AG04449 (cell line): ENCODE measurements at regions not wholly inside any gene's neighbourhood (a gene's known extent, or its start where the extent isn't known, plus 50 kb on each side); places are given as distances from the start of the nearest gene placed in this dataset.

Source experiments
- CTCF ChIA-PET: fragments of 350-600 bp; formaldehyde crosslinking; extraction: SDS; loops from one replicate; lab custom pipeline; 2021; ENCODE audit warnings: antibody characterized with exemption; lab: Yijun Ruan, JAX
- POLR2A ChIA-PET: fragments of 400-600, 350-600 bp; formaldehyde crosslinking; extraction: SDS; loops from one replicate; lab custom pipeline; 2020; ENCODE audit warnings: antibody characterized with exemption, inconsistent platforms; lab: Yijun Ruan, JAX
- DNase-seq: peaks from one replicate; pipeline ENCODE4 v3.0.0-alpha.2; 2010; ENCODE audit warnings: low read depth, low spot score
- H3K4me3 ChIP-seq: 2 replicates; pipeline ENCODE4 v1.5.1; 2011; ENCODE audit warnings: low read depth, mild to moderate bottlenecking, control low read depth, low read length
- TF ChIP-seq, protein P1 (sequence below): IDR thresholded peaks from one replicate; pipeline ENCODE4 v1.5.1; 2011; ENCODE audit warnings: mild to moderate bottlenecking, moderate library complexity, low read length, control low read depth, inconsistent platforms; ENCODE audit not compliant: insufficient read depth; ENCODE audit errors: missing control alignments

DNA sequence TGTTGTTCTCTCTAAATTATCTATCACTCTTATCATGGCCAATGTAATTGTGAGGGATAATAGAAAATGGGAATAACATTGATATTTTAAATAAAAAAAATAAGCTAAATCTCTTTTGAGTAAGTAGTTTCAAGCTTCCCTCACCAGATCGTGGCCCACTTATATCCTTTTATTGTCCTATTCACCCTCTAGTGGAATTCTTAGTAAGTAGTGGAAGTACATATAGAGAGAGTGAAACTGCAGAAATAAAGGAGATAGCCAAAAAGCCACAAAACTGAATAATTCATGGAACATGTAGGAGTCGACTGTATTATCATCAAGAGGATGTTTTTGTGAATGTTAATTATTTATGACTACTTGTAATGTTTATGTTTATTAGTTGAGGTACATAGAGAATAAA lies 66.1 kb upstream of the DTNA start:
- POLR2A ChIA-PET, result no interaction called here
- TF ChIP-seq, protein P1, sequence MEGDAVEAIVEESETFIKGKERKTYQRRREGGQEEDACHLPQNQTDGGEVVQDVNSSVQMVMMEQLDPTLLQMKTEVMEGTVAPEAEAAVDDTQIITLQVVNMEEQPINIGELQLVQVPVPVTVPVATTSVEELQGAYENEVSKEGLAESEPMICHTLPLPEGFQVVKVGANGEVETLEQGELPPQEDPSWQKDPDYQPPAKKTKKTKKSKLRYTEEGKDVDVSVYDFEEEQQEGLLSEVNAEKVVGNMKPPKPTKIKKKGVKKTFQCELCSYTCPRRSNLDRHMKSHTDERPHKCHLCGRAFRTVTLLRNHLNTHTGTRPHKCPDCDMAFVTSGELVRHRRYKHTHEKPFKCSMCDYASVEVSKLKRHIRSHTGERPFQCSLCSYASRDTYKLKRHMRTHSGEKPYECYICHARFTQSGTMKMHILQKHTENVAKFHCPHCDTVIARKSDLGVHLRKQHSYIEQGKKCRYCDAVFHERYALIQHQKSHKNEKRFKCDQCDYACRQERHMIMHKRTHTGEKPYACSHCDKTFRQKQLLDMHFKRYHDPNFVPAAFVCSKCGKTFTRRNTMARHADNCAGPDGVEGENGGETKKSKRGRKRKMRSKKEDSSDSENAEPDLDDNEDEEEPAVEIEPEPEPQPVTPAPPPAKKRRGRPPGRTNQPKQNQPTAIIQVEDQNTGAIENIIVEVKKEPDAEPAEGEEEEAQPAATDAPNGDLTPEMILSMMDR, result no peak
- CTCF ChIA-PET, result interaction anchor here (0.8 to 3.8 kb wide), 4 partner anchors 17 to 522 kb away, joined by 3 to 17 read pairs (median 4); no protein-coding TSS in a partner anchor
- no peak for DNase-seq
- no peak overlapping the region for H3K4me3 ChIP-seq

DNA sequence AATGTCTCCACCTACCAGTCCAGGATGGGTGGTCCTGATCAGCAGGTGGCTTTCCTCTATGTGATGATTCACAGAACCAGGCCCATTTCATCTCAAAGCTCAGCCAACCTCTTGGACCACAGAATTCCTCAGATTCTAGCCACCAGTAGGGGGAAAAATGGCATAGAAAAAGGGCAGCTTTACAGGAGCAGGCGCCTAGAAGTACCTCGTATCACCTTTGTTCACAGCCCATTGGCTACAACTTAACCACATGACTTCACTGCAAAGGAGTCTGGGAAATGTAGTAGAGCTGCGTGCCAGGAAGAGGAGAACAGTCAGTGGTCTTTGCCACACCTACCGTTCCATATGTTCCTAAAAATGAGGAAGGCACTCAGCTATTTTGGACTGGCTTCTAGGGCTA lies 62.8 kb upstream of the DTNA start:
- TF ChIP-seq, protein P1, result no peak
- ChIA-PET CTCF (interaction anchor here (1.9 kb wide), 1 partner anchor 162 kb away, joined by 4 read pairs; no protein-coding TSS in a partner anchor), POLR2A (no interaction called here)
- no peak for DNase-seq
- no peak overlapping the region for H3K4me3 ChIP-seq

DNA sequence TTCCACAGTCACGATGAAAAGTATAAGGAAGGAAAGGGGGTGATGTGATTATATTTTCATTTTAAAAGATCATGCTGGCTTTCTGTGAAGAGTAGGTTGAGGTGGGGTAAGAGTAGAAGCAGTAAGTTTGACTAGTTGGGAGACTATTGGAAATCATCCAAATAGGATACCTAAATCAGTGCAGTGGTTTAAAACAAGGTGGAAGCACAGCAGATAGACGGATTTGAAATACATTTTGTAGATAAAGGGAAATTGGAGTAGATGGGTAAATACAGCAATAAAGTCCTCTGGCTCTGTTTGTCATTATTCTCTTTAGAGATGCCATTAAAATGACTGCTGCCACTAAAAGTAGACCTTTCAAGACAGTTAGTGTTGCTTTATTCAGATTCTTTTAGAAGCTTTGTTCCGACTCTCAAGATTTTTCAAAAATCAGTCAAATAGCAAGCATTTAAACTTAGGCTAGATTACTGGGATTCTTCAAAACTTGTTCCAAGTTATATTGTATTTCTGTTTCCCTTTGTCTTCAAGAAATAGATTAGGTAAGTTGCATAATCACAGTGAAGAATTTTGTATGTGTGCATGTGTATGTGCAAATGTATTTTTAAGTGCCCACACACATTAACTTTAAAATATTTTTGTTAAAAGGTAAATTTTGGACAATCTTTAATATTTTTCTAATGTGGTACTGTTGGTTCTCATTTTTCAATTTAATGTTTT lies 61.7 kb upstream of the DTNA start:
- POLR2A ChIA-PET, result no interaction called here
- CTCF ChIA-PET, result interaction anchor here (1.0 to 1.9 kb wide), 3 partner anchors 13 to 526 kb away, joined by 3 to 4 read pairs (median 4); no protein-coding TSS in a partner anchor
- DNase-seq, result no peak
- TF ChIP-seq, protein P1, result no peak
- no peak overlapping the region for H3K4me3 ChIP-seq

DNA sequence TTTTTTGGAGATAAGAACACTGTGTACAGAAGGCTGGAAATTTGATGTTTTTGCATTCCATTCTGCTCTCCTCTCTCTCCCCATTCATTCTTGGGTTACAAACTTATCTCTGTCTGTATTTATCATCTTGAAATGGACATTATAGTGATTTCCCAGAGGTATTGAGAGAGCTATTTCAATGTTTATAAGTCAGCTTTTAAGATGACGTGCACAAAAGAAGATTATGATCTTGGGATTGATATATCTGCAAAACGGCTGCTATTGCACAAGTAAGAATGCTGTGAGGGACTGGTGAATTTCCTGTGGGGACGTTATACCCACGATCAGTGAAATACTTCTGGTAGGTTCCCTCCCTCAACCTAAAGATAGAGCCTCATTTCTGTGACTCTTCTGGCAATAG lies 61.0 kb upstream of the DTNA start:
- TF ChIP-seq, protein P1, result no peak
- no peak overlapping the region for H3K4me3 ChIP-seq
- POLR2A ChIA-PET, result no interaction called here
- DNase-seq, result no peak
- CTCF ChIA-PET, result interaction anchor here (1.0 to 4.3 kb wide), 4 partner anchors 12 to 526 kb away, joined by 3 to 33 read pairs (median 4); no protein-coding TSS in a partner anchor

DNA sequence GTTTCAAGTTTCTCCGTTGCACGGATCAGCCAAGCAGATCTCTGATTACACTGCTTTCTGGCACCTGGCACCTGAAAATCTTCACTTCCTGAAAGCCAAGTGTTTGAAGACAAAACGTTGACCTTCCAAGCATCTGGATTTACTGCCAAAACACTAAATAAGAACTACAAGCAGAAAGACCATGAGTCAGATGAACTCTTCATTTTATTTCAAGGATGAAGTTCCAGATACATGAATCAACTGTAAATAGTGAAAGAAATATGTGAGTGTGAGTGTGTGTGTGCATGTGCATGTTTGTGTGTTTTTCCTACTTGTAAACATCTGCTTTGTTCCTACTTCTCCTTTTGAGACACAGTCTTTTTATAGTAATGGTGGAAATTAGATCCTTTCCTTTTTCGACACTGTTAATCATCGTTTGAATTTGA lies 60.0 kb upstream of the DTNA start:
- no peak overlapping the region for H3K4me3 ChIP-seq
- CTCF ChIA-PET, result interaction anchor here (0.8 to 4.3 kb wide), 2 partner anchors 11 to 160 kb away, joined by 3 to 33 read pairs; no protein-coding TSS in a partner anchor
- TF ChIP-seq, protein P1, result no peak
- POLR2A ChIA-PET, result no interaction called here
- DNase-seq, result no peak

DNA sequence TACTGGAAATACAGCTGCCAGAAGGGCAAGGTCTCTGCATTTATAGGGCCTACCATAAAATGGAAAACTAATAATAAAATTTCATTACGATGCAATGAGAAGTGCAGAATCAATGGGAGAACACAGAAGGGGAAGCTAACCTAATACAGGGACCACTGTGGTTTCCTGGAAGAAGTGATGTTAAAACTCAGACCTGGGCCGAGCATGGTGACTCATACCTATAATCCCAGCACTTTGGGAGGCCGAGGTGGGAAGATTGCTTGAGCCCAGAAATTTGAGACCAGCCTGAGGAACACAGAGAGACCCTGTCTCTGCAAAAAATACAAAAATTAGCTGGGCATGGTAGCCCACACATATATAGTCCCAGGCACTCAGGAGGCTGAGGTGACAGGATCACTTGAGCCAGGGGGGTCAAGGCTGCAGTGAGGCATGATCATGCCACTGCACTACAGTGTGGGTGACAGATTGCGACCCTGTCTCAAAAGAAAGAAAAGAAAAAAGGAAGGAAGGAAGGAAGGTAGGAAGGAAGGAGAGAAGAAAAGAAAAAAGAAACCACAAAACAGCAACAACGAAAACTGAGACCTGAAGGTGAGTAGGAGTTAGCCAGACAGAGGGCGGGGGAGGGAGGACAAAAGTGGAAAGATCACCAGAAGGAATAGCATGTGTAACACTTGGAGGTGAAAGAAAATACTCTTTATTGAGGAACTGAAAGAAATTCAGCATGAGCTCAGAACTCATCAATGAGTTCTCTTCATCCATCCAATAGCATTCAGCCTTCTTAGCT lies 58.3 kb upstream of the DTNA start:
- ChIA-PET POLR2A (no interaction called here), CTCF (interaction anchor here (1.5 to 4.3 kb wide), 3 partner anchors 9 to 120 kb away, joined by 3 to 33 read pairs (median 4); no protein-coding TSS in a partner anchor)

More for the DNA sequence above, 58.3 kb upstream of the DTNA start:
- no peak for DNase-seq
- TF ChIP-seq, protein P1, result no peak
- no peak overlapping the region for H3K4me3 ChIP-seq
